ENCODE measurements at regions not wholly inside any gene's neighbourhood (a gene's known extent, or its start where the extent isn't known, plus 50 kb on each side); places are given as distances from the start of the nearest gene placed in this dataset.
"Not testable (repeated sequence)": the region's sequence is repeated elsewhere in the genome, so short reads cannot be mapped to it uniquely, and the experiment has no call there.

- DNase-seq (ENCODE audit: low spot score) = no peak
Measured at GRCh38 chr3:178967177-178967532, 104.5 kb downstream of the ZMAT3 start.

GRCh38 chr3:178966299-178967176 lies 105.1 kb downstream of the ZMAT3 start:
- peak; percentile 11 for DNase-seq (ENCODE audit: low spot score)

GRCh38 chr3:178964551-178964950 lies 107.1 kb downstream of the ZMAT3 start:
- DNase-seq (ENCODE audit: low spot score) = no peak

GRCh38 chr3:178960918-178961317 lies 110.7 kb downstream of the ZMAT3 start:
- DNase-seq (ENCODE audit: low spot score) = no peak

GRCh38 chr3:178960181-178960580 lies 111.4 kb downstream of the ZMAT3 start:
- DNase-seq (ENCODE audit: low spot score) = no peak

GRCh38 chr3:178950676-178951075 lies 120.9 kb downstream of the ZMAT3 start:
- no peak for DNase-seq (ENCODE audit: low spot score)

GRCh38 chr3:178949896-178950295 lies 121.7 kb downstream of the ZMAT3 start:
- DNase-seq (ENCODE audit: low spot score) = no peak

GRCh38 chr3:178948546-178948945 lies 123.1 kb downstream of the ZMAT3 start:
- no peak for DNase-seq (ENCODE audit: low spot score)

- no peak for DNase-seq (ENCODE audit: low spot score)
Measured at GRCh38 chr3:178947738-178948137, 123.9 kb downstream of the ZMAT3 start.

- not testable (repeated sequence) for DNase-seq (ENCODE audit: low spot score)
Measured at GRCh38 chr3:178942261-178942660, 129.3 kb downstream of the ZMAT3 start.

- no peak for DNase-seq (ENCODE audit: low spot score)
Measured at GRCh38 chr3:178930116-178930515, 141.5 kb downstream of the ZMAT3 start.

- no peak for DNase-seq (ENCODE audit: low spot score)
Measured at GRCh38 chr3:178916223-178916622, 155.4 kb downstream of the ZMAT3 start.

- no peak for DNase-seq (ENCODE audit: low spot score)
Measured at GRCh38 chr3:178915365-178915764, 156.2 kb downstream of the ZMAT3 start.

- DNase-seq (ENCODE audit: low spot score) = no peak
Measured at GRCh38 chr3:178907081-178907480, 164.5 kb downstream of the ZMAT3 start.

- DNase-seq (ENCODE audit: low spot score) = no peak
Measured at GRCh38 chr3:178901204-178901603, 170.4 kb downstream of the ZMAT3 start.

- no peak for DNase-seq (ENCODE audit: low spot score)
Measured at GRCh38 chr3:178900029-178900646, 171.5 kb downstream of the ZMAT3 start.

GRCh38 chr3:178895178-178895789 lies 176.3 kb downstream of the ZMAT3 start:
- DNase-seq (ENCODE audit: low spot score) = no peak
